KMS-11 (cell line): ENCODE measurements at regions not wholly inside any gene's neighbourhood (a gene's known extent, or its start where the extent isn't known, plus 50 kb on each side); places are given as distances from the start of the nearest gene placed in this dataset.
"Not testable (repeated sequence)": the region's sequence is repeated elsewhere in the genome, so short reads cannot be mapped to it uniquely, and the experiment has no call there.

ENCODE experiments used
- H2AFZ ChIP-seq: fragments of 200-600 bp; sonication (generic); 2 replicates; pipeline ENCODE4 v1.6.1; 2016; ENCODE audit warnings: antibody characterized with exemption, mixed run types, low read depth
- H3K27ac ChIP-seq: fragments of 200-600 bp; sonication (generic); 2 replicates; pipeline ENCODE4 v1.6.1; 2016; ENCODE audit warnings: mild to moderate bottlenecking, mixed run types
- H3K27me3 ChIP-seq: fragments of 200-600 bp; sonication (generic); 2 replicates; pipeline ENCODE4 v1.6.1; 2017; ENCODE audit warnings: mild to moderate bottlenecking, low read depth, mixed run types, moderate library complexity; ENCODE audit not compliant: insufficient read depth
- H3K36me3 ChIP-seq: fragments of 200-600 bp; sonication (generic); 2 replicates; pipeline ENCODE4 v1.6.1; 2017; ENCODE audit warnings: mild to moderate bottlenecking, mixed run types; ENCODE audit not compliant: insufficient read depth
- H3K4me1 ChIP-seq: fragments of 200-600 bp; sonication (generic); 2 replicates; pipeline ENCODE4 v1.6.1; 2016; ENCODE audit warnings: mild to moderate bottlenecking, low read depth, mixed run types; ENCODE audit not compliant: poor library complexity, severe bottlenecking
- H3K4me2 ChIP-seq: fragments of 200-600 bp; sonication (generic); 2 replicates; pipeline ENCODE4 v1.7.0; 2016; ENCODE audit warnings: mild to moderate bottlenecking, mixed run types
- H3K4me3 ChIP-seq: fragments of 200-600 bp; sonication (generic); IDR thresholded peaks from 2 replicates; pipeline ENCODE4 v1.6.1; 2017; ENCODE audit warnings: low read depth, low read length, mixed read lengths; ENCODE audit not compliant: insufficient read depth
- H3K79me2 ChIP-seq: fragments of 200-600 bp; sonication (generic); 2 replicates; pipeline ENCODE4 v1.6.1; 2016; ENCODE audit warnings: low read depth, mixed run types; ENCODE audit not compliant: insufficient read depth
- H3K9ac ChIP-seq: fragments of 200-600 bp; sonication (generic); 2 replicates; pipeline ENCODE4 v1.6.1; 2016; ENCODE audit warnings: mild to moderate bottlenecking, mixed run types
- H4K20me1 ChIP-seq: fragments of 200-600 bp; sonication (generic); 2 replicates; pipeline ENCODE4 v1.6.1; 2016; ENCODE audit warnings: mild to moderate bottlenecking, mixed run types; ENCODE audit not compliant: insufficient read depth
- CTCF ChIP-seq: fragments of 200-600 bp; sonication (generic); conservative IDR thresholded peaks from 2 replicates; pipeline ENCODE4 v1.6.1; 2017; ENCODE audit warnings: low read depth, mild to moderate bottlenecking, antibody characterized with exemption, low read length, moderate library complexity, mixed read lengths

DNA sequence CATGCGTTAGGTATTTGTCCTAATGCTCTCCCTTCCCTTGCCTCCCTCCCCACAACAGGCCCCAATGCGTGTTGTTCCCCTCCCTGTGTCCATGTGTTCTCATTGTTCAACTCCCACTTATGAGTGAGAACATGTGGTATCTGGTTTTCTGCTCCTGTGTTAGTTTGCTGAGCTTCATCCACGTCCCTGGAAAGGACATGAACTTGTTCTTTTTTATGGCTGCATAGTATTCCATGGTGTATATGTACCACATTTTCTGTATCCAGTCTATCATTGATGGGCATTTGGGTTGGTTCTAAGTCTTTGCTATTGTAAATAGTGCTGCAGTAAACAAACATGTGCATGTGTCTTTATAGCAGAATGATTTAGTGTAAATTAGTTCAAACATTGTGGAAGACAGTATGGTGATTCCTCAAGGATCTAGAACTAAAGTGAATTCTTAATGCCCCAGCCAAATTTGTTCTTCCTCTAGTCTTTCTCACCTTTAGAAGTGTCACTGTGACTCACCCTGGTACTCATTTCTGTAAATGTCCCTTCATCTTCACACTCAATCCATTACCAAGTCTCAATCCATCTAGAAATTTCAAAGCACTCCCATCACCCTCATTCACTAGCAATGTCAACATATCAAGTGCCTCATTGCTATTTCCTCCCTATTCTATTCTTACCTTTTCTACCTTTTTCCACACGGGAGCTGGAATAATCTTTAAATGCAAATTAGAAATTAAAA, 123.9 kb downstream of the MREG start:
- H3K9ac ChIP-seq, H3K4me2 ChIP-seq, H3K36me3 ChIP-seq, H3K27me3 ChIP-seq, H4K20me1 ChIP-seq, H3K79me2 ChIP-seq, H3K27ac ChIP-seq, H3K4me1 ChIP-seq, H3K4me3 ChIP-seq, H2AFZ ChIP-seq: not testable (repeated sequence)

GRCh38 chr2:215888680-215889079, 124.7 kb downstream of the MREG start:
- no peaks in the 10 kb centered on the region for H4K20me1 ChIP-seq
- no peaks in the 10 kb centered on the region for H3K79me2 ChIP-seq
- H3K9ac ChIP-seq, result no peak overlapping the region
- no peak for TF ChIP-seq CTCF
- H3K4me2 ChIP-seq, result no peak overlapping the region
- H3K27ac ChIP-seq, result no peak overlapping the region
- H3K4me1 ChIP-seq, result no peaks in the 10 kb centered on the region
- no peak overlapping the region for H2AFZ ChIP-seq
- no peaks in the 10 kb centered on the region for H3K27me3 ChIP-seq
- H3K36me3 ChIP-seq, result no peaks in the 10 kb centered on the region
- no peak overlapping the region for H3K4me3 ChIP-seq

GRCh38 chr2:215887303-215887702, 126.0 kb downstream of the MREG start:
- no peaks in the 10 kb centered on the region for H3K4me1 ChIP-seq

GRCh38 chr2:215886022-215886421, 127.3 kb downstream of the MREG start:
- Histone ChIP-seq H2AFZ (no peak overlapping the region), H3K4me1 (no peaks in the 10 kb centered on the region), H3K36me3 (no peaks in the 10 kb centered on the region), H3K79me2 (no peaks in the 10 kb centered on the region), H3K27me3 (no peaks in the 10 kb centered on the region), H3K27ac (no peak overlapping the region), H4K20me1 (no peaks in the 10 kb centered on the region), H3K9ac (no peak overlapping the region), H3K4me3 (no peak overlapping the region), H3K4me2 (no peak overlapping the region)
- no peak for TF ChIP-seq CTCF

More at GRCh38 chr2:215887303-215887702, 126.0 kb downstream of the MREG start:
- H3K27ac ChIP-seq, result no peak overlapping the region
- no peaks in the 10 kb centered on the region for H4K20me1 ChIP-seq
- H2AFZ ChIP-seq, result no peak overlapping the region
- H3K27me3 ChIP-seq, result no peaks in the 10 kb centered on the region
- H3K4me3 ChIP-seq, result no peak overlapping the region
- no peaks in the 10 kb centered on the region for H3K79me2 ChIP-seq
- no peak overlapping the region for H3K9ac ChIP-seq
- no peaks in the 10 kb centered on the region for H3K36me3 ChIP-seq
- H3K4me2 ChIP-seq, result no peak overlapping the region
- TF ChIP-seq CTCF, result no peak

DNA sequence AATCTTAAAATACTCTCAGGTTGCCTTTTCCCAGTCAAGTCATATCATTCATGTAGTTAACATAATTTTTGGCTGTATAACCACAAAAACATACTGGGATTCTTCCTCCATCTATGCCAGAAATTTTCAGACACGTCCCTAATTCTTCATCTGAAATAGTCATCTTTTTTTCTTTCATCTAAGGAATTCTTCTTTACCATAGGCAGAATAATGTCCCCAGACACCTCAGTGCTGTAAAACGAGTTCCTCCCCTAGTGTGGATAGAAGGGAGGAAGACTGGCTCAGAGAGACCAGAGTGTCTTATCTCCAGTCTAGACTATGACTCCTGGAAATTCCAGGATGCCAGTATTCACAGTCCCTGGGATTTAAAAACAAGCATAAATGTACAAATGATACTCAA, 127.8 kb downstream of the MREG start:
- H3K27me3 ChIP-seq, result no peaks in the 10 kb centered on the region
- no peak for TF ChIP-seq CTCF
- H3K4me1 ChIP-seq, result no peaks in the 10 kb centered on the region
- H3K79me2 ChIP-seq, result no peaks in the 10 kb centered on the region
- H3K4me2 ChIP-seq, result no peak overlapping the region
- no peak overlapping the region for H3K4me3 ChIP-seq
- H3K36me3 ChIP-seq, result no peaks in the 10 kb centered on the region
- no peak overlapping the region for H2AFZ ChIP-seq
- no peaks in the 10 kb centered on the region for H4K20me1 ChIP-seq
- H3K9ac ChIP-seq, result no peak overlapping the region
- no peak overlapping the region for H3K27ac ChIP-seq
